ENCODE measurements at regions not wholly inside any gene's neighbourhood (a gene's known extent, or its start where the extent isn't known, plus 50 kb on each side); places are given as distances from the start of the nearest gene placed in this dataset.

DNA sequence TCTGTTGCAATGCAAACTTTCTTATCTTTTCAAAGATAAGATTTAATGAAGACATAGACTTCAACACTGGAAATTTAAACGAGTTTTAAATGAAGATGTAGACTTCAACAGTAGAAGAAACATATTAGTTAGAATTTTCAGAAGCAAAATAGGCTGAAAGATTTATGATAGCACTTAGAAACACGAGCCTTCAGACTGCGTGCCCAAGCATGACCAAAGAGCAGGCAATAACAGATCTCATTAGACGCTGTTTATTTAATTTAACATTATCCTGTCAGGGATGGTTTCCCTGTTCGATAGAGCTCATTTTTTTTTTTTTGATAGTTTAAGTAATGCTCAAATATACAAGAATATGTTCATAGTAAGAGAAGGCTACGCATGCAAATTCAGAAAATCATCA lies 604.7 kb upstream of the SOX9 start:
- no peak for ATAC-seq
- intact Hi-C loops (cut with micrococcal nuclease; ENCODE audit: unreplicated experiment) = no loop called here
- ChIA-PET CTCF (no interaction called here), POLR2A (no interaction called here)
- Histone ChIP-seq H3K27me3 (ENCODE audit: control insufficient read depth, insufficient read depth, low read length) (no peaks in the 10 kb centered on the region), H3K4me3 (ENCODE audit: low read depth in 2 of 2, low read length in 2 of 2) (no peak overlapping the region), H3K36me3 (ENCODE audit: control insufficient read depth, insufficient read depth, low read length) (no peaks in the 10 kb centered on the region), H3K9me3 (ENCODE audit: control insufficient read depth, insufficient read depth, low read depth, low read length) (no peaks in the 10 kb centered on the region), H3K27ac (ENCODE audit: low read length) (no peak overlapping the region), H3K4me1 (ENCODE audit: control insufficient read depth, insufficient read depth, low read length) (no peaks in the 10 kb centered on the region)
- in situ Hi-C loops (cut with HindIII; ENCODE audit: low pct_unique_long_range_greater_than_20kb, low sequenced_read_pairs) = no loop called here
- TF ChIP-seq SIN3A (IDR thresholded peaks at IDR 0.05; ENCODE audit: borderline replicate concordance, insufficient read depth, low read depth, low read length) = no peak
- TF ChIP-seq, protein P1, sequence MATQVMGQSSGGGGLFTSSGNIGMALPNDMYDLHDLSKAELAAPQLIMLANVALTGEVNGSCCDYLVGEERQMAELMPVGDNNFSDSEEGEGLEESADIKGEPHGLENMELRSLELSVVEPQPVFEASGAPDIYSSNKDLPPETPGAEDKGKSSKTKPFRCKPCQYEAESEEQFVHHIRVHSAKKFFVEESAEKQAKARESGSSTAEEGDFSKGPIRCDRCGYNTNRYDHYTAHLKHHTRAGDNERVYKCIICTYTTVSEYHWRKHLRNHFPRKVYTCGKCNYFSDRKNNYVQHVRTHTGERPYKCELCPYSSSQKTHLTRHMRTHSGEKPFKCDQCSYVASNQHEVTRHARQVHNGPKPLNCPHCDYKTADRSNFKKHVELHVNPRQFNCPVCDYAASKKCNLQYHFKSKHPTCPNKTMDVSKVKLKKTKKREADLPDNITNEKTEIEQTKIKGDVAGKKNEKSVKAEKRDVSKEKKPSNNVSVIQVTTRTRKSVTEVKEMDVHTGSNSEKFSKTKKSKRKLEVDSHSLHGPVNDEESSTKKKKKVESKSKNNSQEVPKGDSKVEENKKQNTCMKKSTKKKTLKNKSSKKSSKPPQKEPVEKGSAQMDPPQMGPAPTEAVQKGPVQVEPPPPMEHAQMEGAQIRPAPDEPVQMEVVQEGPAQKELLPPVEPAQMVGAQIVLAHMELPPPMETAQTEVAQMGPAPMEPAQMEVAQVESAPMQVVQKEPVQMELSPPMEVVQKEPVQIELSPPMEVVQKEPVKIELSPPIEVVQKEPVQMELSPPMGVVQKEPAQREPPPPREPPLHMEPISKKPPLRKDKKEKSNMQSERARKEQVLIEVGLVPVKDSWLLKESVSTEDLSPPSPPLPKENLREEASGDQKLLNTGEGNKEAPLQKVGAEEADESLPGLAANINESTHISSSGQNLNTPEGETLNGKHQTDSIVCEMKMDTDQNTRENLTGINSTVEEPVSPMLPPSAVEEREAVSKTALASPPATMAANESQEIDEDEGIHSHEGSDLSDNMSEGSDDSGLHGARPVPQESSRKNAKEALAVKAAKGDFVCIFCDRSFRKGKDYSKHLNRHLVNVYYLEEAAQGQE (IDR thresholded peaks at IDR 0.05; ENCODE audit: insufficient read depth in 1 of 2, low read depth in 2 of 2, low read length in 1 of 2) = no peak
- TF ChIP-seq POLR2AphosphoS5 (IDR thresholded peaks at IDR 0.05; ENCODE audit: low read depth, low read length) = no peak
- TF ChIP-seq, protein P2, sequence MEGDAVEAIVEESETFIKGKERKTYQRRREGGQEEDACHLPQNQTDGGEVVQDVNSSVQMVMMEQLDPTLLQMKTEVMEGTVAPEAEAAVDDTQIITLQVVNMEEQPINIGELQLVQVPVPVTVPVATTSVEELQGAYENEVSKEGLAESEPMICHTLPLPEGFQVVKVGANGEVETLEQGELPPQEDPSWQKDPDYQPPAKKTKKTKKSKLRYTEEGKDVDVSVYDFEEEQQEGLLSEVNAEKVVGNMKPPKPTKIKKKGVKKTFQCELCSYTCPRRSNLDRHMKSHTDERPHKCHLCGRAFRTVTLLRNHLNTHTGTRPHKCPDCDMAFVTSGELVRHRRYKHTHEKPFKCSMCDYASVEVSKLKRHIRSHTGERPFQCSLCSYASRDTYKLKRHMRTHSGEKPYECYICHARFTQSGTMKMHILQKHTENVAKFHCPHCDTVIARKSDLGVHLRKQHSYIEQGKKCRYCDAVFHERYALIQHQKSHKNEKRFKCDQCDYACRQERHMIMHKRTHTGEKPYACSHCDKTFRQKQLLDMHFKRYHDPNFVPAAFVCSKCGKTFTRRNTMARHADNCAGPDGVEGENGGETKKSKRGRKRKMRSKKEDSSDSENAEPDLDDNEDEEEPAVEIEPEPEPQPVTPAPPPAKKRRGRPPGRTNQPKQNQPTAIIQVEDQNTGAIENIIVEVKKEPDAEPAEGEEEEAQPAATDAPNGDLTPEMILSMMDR (IDR thresholded peaks at IDR 0.05) = no peak
- TF ChIP-seq TCF7L2 (IDR thresholded peaks at IDR 0.05; ENCODE audit: low read depth, low read length) = no peak
- no peak for DNase-seq (ENCODE audit: low read depth, low spot score)
- BruUV-seq (replicated peaks) = no TSS peak

DNA sequence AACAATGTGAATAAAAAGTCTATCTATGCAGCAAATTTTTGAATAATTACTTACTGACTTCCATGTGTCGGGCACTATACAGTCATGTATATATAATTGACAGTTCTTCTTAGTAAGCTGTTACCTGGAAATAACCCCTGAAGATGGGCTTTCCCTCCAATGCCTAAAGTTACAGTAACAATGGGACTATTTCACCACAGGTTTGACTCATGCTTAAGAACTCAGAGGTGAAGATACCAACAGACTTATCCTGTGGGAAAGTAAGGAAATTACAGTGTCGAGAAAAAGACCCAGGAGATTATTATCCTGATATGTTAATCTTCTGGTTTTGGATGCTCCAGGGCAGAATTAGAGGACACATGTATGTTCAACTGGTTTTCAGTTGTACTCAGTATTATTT lies 601.5 kb upstream of the SOX9 start:
- ATAC-seq = no peak
- in situ Hi-C loops (cut with HindIII; ENCODE audit: low pct_unique_long_range_greater_than_20kb, low sequenced_read_pairs) = no loop called here
- no peak overlapping the region for H3K27ac ChIP-seq (ENCODE audit: low read length)
- BruUV-seq (replicated peaks) = no TSS peak
- H3K4me1 ChIP-seq (ENCODE audit: control insufficient read depth, insufficient read depth, low read length) = no peaks in the 10 kb centered on the region
- H3K27me3 ChIP-seq (ENCODE audit: control insufficient read depth, insufficient read depth, low read length) = 0 out of 2 replicates have a peak, but pooled peaks cover 2% of the 10 kb centered on the region
- no peaks in the 10 kb centered on the region for H3K36me3 ChIP-seq (ENCODE audit: control insufficient read depth, insufficient read depth, low read length)
- TF ChIP-seq SIN3A (IDR thresholded peaks at IDR 0.05; ENCODE audit: borderline replicate concordance, insufficient read depth, low read depth, low read length) (no peak), POLR2AphosphoS5 (IDR thresholded peaks at IDR 0.05; ENCODE audit: low read depth, low read length) (no peak), TCF7L2 (IDR thresholded peaks at IDR 0.05; ENCODE audit: low read depth, low read length) (no peak)
- TF ChIP-seq, protein P1 (IDR thresholded peaks at IDR 0.05; ENCODE audit: insufficient read depth in 1 of 2, low read depth in 2 of 2, low read length in 1 of 2) = no peak
- TF ChIP-seq, protein P2 (IDR thresholded peaks at IDR 0.05) = no peak
- H3K4me3 ChIP-seq (ENCODE audit: low read depth in 2 of 2, low read length in 2 of 2) = no peak overlapping the region
- no peak for DNase-seq (ENCODE audit: low read depth, low spot score)
- intact Hi-C loops (cut with micrococcal nuclease; ENCODE audit: unreplicated experiment) = no loop called here
- CTCF ChIA-PET = no interaction called here
- no peaks in the 10 kb centered on the region for H3K9me3 ChIP-seq (ENCODE audit: control insufficient read depth, insufficient read depth, low read depth, low read length)
- POLR2A ChIA-PET = no interaction called here

Data from Panc1 (cell line).